Cardiac muscle cell (in vitro differentiated cells and primary cell): ENCODE measurements at regions not wholly inside any gene's neighbourhood (a gene's known extent, or its start where the extent isn't known, plus 50 kb on each side); places are given as distances from the start of the nearest gene placed in this dataset.

ENCODE experiments used
- DNase-seq, 2 donors: peaks; one replicate each; pipeline versions ENCODE4 v3.0.0 to v3.0.0-alpha.2; 2010 to 2017; ENCODE audit warnings: low read depth in 1 of 2, low spot score in 1 of 2
- H3K27ac ChIP-seq: fragments of 200-600 bp; sonication (generic); 2 replicates; pipeline ENCODE4 v1.5.1; 2016
- H3K27me3 ChIP-seq: fragments of 200-600 bp; sonication (generic); 2 replicates; pipeline ENCODE4 v1.6.0; 2016; ENCODE audit warnings: control low read depth
- H3K36me3 ChIP-seq: fragments of 200-600 bp; sonication (generic); 2 replicates; pipeline ENCODE4 v1.5.1; 2016; ENCODE audit warnings: control low read depth
- H3K4me1 ChIP-seq: fragments of 200-600 bp; sonication (generic); 2 replicates; pipeline ENCODE4 v1.8.1; 2017; ENCODE audit warnings: low read depth, mild to moderate bottlenecking, mixed run types
- H3K4me3 ChIP-seq: fragments of 200-600 bp; sonication (generic); 2 replicates; pipeline ENCODE4 v1.5.1; 2016; ENCODE audit warnings: mild to moderate bottlenecking
- H3K9me3 ChIP-seq: fragments of 200-600 bp; sonication (generic); 2 replicates; pipeline ENCODE4 v1.5.1; 2017; ENCODE audit warnings: low read depth, mild to moderate bottlenecking, control low read depth
- TF ChIP-seq, protein P1 (sequence below): IDR thresholded peaks from 2 replicates; pipeline ENCODE4 v1.5.1; 2012; ENCODE audit warnings: low read depth, mild to moderate bottlenecking, low read length

DNA sequence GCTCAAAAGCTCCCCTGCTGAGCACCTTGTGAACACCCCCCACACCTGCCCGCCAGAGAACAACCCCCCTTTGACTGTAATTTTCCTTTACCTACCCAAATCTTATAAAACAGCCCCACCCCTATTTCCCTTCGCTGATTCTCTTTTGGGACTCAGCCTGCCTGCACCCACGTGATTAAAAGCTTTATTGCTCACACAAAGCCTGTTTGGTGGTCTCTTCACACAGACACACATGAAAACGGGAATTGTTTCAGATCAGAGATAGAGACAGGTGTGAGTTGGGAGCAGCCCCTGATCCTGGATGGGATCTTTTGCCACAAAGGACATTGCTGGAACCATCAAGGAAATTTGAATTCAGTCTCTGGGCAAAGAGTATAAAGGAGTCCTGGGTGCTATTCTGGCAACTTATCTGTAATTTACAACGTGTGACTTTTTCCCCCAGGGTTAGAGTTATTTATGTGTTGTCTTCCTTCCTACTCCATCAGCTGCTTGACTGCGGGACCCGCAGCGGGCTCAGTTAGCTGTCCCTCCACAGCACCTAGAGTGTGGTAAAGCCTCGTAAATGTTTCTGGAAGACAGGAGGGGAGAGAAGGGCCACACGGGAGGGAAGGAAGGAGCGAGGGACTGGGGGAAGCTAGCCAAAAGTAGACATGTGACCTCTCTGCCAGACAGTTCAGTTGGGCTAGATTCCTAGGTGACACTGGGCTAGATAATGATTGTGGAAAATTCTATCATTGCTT is 437.0 kb downstream of the ZNF608 start:
- TF ChIP-seq, protein P1, sequence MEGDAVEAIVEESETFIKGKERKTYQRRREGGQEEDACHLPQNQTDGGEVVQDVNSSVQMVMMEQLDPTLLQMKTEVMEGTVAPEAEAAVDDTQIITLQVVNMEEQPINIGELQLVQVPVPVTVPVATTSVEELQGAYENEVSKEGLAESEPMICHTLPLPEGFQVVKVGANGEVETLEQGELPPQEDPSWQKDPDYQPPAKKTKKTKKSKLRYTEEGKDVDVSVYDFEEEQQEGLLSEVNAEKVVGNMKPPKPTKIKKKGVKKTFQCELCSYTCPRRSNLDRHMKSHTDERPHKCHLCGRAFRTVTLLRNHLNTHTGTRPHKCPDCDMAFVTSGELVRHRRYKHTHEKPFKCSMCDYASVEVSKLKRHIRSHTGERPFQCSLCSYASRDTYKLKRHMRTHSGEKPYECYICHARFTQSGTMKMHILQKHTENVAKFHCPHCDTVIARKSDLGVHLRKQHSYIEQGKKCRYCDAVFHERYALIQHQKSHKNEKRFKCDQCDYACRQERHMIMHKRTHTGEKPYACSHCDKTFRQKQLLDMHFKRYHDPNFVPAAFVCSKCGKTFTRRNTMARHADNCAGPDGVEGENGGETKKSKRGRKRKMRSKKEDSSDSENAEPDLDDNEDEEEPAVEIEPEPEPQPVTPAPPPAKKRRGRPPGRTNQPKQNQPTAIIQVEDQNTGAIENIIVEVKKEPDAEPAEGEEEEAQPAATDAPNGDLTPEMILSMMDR: no peak

DNA sequence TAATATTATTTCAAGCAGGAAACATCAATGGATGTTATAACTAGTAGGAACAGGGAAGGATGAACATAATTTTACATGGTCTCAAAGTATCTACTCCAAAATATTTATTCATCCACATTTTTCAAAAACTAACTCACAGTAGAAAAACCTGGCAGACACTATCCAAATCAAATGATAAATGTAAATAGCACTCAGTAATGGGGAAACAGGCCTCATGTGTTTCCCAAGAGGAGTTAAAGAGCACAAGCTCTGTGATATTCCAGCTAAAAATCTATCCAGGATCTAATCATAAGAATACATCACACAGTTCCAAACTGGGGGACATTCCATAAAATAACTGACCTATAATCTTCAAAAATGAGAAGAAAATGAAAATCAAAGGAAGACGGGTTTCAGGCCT is 443.1 kb downstream of the ZNF608 start:
- no peak overlapping the region for H3K27ac ChIP-seq
- H3K27me3 ChIP-seq: no peaks in the 10 kb centered on the region
- TF ChIP-seq, protein P1: no peak
- DNase-seq: no peak
- H3K4me1 ChIP-seq: no peaks in the 10 kb centered on the region
- no peaks in the 10 kb centered on the region for H3K9me3 ChIP-seq
- H3K4me3 ChIP-seq: no peak overlapping the region
- H3K36me3 ChIP-seq: no peaks in the 10 kb centered on the region

More for the DNA sequence above, 437.0 kb downstream of the ZNF608 start:
- H3K27ac ChIP-seq: no peak overlapping the region
- no peaks in the 10 kb centered on the region for H3K36me3 ChIP-seq
- H3K27me3 ChIP-seq: no peaks in the 10 kb centered on the region
- H3K4me1 ChIP-seq: peaks cover 16% of the 10 kb centered on the region
- DNase-seq: peak in 1 of 2 donors; percentile 34
- H3K9me3 ChIP-seq: no peaks in the 10 kb centered on the region
- H3K4me3 ChIP-seq: no peak overlapping the region

DNA sequence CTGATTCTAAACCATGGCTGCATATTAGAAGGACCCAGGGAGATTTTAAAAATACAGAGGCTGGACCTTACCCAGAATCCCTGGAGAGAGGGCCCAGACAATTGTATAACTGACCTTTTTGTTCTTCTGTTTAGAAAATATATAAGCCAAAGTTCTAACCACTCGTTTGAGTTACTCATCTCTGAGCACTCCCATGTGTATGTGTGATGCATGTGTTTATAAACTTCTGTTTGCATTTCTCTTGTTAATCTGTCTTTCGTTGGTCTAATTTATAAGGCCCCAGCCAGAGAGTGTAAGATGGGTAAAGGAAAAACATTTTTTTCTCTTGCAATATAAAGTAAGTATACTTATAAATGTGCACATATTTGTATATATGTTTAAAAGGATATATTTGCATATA is 443.9 kb downstream of the ZNF608 start:
- Histone ChIP-seq H3K27ac (no peak overlapping the region), H3K36me3 (no peaks in the 10 kb centered on the region), H3K4me1 (no peaks in the 10 kb centered on the region), H3K9me3 (no peaks in the 10 kb centered on the region), H3K4me3 (no peak overlapping the region), H3K27me3 (no peaks in the 10 kb centered on the region)
- no peak for DNase-seq
- TF ChIP-seq, protein P1: no peak

DNA sequence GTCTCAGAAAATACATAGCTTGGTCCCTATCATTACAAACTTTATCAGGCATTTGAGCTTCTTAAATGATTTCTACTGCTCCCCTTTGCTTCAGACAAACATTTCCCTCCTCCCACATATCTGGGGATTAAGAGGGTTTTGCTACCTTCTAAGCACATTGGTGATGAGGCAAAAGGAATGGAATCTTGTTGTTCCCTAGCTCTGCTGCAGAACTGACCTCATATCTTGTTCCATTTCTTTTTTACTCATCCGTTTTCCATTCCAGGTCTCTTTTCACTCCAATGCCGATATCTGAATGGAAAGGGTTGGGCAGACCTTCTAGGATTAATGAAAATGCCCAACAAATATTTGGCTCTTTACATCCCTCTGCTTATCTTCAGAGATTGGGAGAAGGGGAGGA is 444.6 kb downstream of the ZNF608 start:
- Histone ChIP-seq H3K27ac (no peak overlapping the region), H3K27me3 (no peaks in the 10 kb centered on the region), H3K4me3 (no peak overlapping the region), H3K4me1 (no peaks in the 10 kb centered on the region), H3K36me3 (no peaks in the 10 kb centered on the region), H3K9me3 (no peaks in the 10 kb centered on the region)
- peak in 1 of 2 donors; percentile 53 for DNase-seq
- TF ChIP-seq, protein P1: no peak

DNA sequence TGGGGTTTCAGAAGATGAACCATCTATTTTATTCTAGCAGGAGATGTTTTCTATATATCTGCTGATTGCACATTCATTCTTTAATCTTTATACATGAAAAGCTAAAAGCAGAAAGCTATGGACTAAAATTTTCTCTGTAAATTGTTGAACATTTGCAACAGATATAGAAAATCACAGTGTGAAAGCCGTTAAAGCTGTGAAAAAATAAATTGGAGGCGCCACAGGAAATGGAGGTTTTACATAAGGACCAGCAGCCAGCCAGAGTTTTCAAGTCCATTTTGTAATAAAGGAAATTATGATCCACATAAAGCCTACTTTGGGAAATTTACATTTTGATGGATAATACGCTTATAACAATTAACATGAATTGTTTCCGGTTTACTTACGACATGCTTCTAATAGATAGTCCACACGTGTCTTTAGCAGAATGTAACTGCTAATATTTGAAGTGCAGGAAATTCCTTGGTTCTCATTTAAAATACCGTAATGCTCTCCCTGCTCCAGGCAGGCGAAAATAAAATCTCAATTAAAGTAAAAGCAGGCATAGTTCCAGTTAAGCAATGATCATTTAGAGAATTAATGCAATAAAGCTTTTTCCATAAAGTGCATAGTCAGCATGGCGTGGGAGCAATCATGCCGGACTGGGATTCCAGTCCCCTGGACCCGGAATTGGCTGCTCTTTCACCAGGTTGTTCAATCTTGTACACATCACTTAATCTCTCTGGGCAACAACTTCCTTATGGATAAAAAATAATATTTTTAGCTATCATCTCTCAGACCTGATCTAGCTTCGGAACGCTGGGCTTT is 445.4 kb downstream of the ZNF608 start:
- DNase-seq: no peak
- Histone ChIP-seq H3K27ac (no peak overlapping the region), H3K27me3 (no peaks in the 10 kb centered on the region), H3K4me1 (no peaks in the 10 kb centered on the region), H3K4me3 (no peak overlapping the region), H3K9me3 (no peaks in the 10 kb centered on the region), H3K36me3 (no peaks in the 10 kb centered on the region)
- TF ChIP-seq, protein P1: no peak
